Muscle of leg (tissue), 3 donors: ENCODE measurements at regions not wholly inside any gene's neighbourhood (a gene's known extent, or its start where the extent isn't known, plus 50 kb on each side); places are given as distances from the start of the nearest gene placed in this dataset.

Source experiments
- DNase-seq: peaks from one replicate; pipeline ENCODE4 v3.0.0; 2013
- H3K27ac ChIP-seq: one replicate; pipeline ENCODE4 v1.5.1; 2013; ENCODE audit warnings: mild to moderate bottlenecking, low read length, control low read depth
- H3K27me3 ChIP-seq: one replicate; pipeline ENCODE4 v1.6.1; 2013; ENCODE audit warnings: low read length; ENCODE audit not compliant: control insufficient read depth, insufficient read depth
- H3K36me3 ChIP-seq: one replicate; pipeline ENCODE4 v1.6.1; 2013; ENCODE audit warnings: low read length; ENCODE audit not compliant: control insufficient read depth, insufficient read depth
- H3K4me1 ChIP-seq: one replicate; pipeline ENCODE4 v1.6.1; 2013; ENCODE audit warnings: low read length; ENCODE audit not compliant: control insufficient read depth, insufficient read depth
- H3K4me3 ChIP-seq: one replicate; pipeline ENCODE4 v1.5.1; 2013; ENCODE audit warnings: low read length, control low read depth
- H3K9me3 ChIP-seq: replicated peaks from 2 replicates; pipeline ENCODE4 v1.6.1; 2013; ENCODE audit warnings: low read depth, low read length; ENCODE audit not compliant: control insufficient read depth
- WGBS: methylation state at CpG from one replicate; pipeline ENCODE4 v1.1.5; 2013; ENCODE audit warnings: missing lambda C conversion rate; ENCODE audit not compliant: insufficient coverage; 5-methylcytosine and 5-hydroxymethylcytosine counted together

- no peak for DNase-seq
These were observed 1008.3 kb downstream of the EFNB2 start for GRCh38 chr13:105527127-105527526.

GRCh38 chr13:105519771-105520170 lies 1015.7 kb downstream of the EFNB2 start:
- H3K27ac ChIP-seq: no peak overlapping the region
- H3K36me3 ChIP-seq: no peaks in the 10 kb centered on the region
- H3K27me3 ChIP-seq: no peaks in the 10 kb centered on the region
- H3K4me1 ChIP-seq: no peaks in the 10 kb centered on the region
- H3K9me3 ChIP-seq: no peaks in the 10 kb centered on the region
- no peak overlapping the region for H3K4me3 ChIP-seq
- WGBS: no CpG with 5 or more reads among the region's 1 CpG
- no peak for DNase-seq

More at GRCh38 chr13:105527127-105527526, 1008.3 kb downstream of the EFNB2 start:
- Histone ChIP-seq H3K27me3 (no peaks in the 10 kb centered on the region), H3K27ac (no peak overlapping the region), H3K4me1 (no peaks in the 10 kb centered on the region), H3K36me3 (no peaks in the 10 kb centered on the region), H3K9me3 (no peaks in the 10 kb centered on the region), H3K4me3 (no peak overlapping the region)
- WGBS: 92% methylated on average over 3 of the region's 5 CpGs

DNA sequence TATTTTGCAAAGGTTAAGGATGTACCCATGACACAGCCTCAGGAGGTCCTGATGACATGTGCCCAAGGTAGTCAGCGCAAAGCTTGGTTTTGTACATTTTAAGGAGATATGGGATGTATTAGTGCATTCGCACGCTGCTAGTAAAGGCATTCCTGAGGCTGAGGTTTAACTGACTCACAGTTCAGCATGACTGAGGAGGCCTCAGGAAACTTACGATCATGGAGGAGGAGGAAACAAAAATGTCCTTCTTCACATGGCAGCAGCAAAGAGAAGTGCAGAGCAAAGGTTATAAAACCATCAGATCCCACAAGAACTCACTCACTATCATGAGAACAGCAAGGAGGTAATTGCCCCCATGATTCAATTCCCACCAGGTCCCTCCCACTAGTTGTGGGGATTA lies 1017.4 kb downstream of the EFNB2 start:
- 96% methylated on average over 3 of the region's 4 CpGs for WGBS
- DNase-seq: no peak
- Histone ChIP-seq H3K36me3 (no peaks in the 10 kb centered on the region), H3K4me3 (no peak overlapping the region), H3K27ac (no peak overlapping the region), H3K4me1 (no peaks in the 10 kb centered on the region), H3K27me3 (no peaks in the 10 kb centered on the region), H3K9me3 (no peaks in the 10 kb centered on the region)

GRCh38 chr13:105514401-105514800 lies 1021.1 kb downstream of the EFNB2 start:
- no peak for DNase-seq
- no peaks in the 10 kb centered on the region for H3K4me1 ChIP-seq
- H3K36me3 ChIP-seq: no peaks in the 10 kb centered on the region
- 73% methylated on average over 1 of the region's 4 CpGs for WGBS
- H3K9me3 ChIP-seq: no peaks in the 10 kb centered on the region
- no peaks in the 10 kb centered on the region for H3K27me3 ChIP-seq
- H3K4me3 ChIP-seq: no peak overlapping the region
- no peak overlapping the region for H3K27ac ChIP-seq

DNA sequence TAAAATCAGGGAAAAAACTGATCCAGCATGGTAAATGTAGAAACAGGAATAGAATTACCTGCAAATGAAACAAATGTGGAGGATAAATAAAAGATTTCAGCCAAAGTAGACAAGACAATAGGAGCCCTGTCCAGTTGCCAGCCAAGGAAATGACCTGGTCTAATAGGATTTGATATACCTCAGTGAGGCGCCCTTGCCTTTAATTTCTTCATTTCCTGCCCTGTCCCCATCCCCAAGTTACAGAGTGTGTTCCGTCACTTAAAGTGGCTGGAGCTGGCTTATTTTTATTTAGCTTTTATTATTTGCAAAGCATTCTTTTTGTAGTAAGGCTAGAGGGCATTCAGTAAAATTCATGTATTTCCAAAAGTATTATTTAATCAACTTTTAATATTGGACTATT lies 1022.0 kb downstream of the EFNB2 start:
- no peak for DNase-seq
- Histone ChIP-seq H3K36me3 (no peaks in the 10 kb centered on the region), H3K27me3 (no peaks in the 10 kb centered on the region), H3K4me1 (no peaks in the 10 kb centered on the region), H3K27ac (no peak overlapping the region), H3K9me3 (no peaks in the 10 kb centered on the region), H3K4me3 (no peak overlapping the region)
- no CpG with 5 or more reads among the region's 2 CpGs for WGBS

DNA sequence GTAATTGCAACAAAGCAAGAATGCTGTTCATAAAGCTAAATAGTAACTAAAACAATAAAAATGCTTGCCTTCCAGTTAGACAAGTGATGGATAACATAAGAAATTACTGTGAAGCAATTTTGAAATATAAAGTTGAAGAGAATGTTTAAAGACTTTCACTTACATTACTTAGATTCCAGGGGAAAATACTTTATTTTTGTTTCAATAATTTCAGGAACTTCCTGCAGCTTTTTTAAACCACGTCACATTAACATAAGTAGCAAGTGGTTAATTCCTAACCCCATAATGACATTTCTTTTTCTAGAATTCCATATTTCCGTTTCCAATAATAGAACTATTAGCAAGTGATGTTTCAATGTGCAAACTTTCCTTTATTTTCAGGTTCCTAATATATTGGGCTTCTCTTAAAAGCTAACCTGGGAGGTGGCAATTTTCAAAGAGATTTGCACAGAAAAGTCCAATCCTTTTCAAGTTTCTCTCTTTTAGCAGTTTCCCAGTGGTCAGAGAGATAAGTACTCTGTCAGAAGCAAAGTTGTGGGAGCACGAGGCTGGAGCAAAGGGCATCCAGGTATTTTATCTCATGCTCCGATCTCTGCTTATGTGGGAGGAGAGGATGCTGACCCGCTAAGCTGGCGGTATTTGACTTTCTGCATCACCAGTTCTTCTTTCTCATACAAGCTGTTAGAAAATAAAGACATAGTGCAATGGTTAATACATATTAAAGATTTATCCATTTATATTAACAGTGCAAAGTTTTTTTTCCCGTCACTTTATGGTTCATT lies 1025.3 kb downstream of the EFNB2 start:
- Histone ChIP-seq H3K9me3 (no peaks in the 10 kb centered on the region), H3K27me3 (no peaks in the 10 kb centered on the region), H3K4me1 (no peaks in the 10 kb centered on the region), H3K27ac (no peak overlapping the region), H3K4me3 (no peak overlapping the region), H3K36me3 (no peaks in the 10 kb centered on the region)
- no peak for DNase-seq
- no CpG with 5 or more reads among the region's 7 CpGs for WGBS

DNA sequence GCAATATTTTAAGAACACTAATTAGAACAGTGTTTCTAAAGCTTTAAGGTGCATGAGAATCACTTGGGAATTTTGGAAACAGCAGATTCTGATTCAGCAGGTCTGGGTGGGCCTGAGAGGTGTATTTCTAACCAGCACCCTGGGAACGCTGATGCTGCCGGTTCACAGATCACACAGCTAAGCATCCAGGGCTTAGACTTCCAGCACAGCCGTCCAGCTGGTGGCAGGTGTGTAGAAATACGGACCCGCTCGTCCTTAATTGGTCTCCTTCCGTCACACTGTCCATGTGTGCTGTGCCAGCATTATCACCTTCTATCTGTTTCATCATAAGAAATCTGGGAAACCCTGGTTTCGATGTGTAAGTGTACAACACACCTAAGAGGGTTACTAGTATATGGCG lies 1029.0 kb downstream of the EFNB2 start:
- Histone ChIP-seq H3K4me3 (no peak overlapping the region), H3K27ac (no peak overlapping the region), H3K4me1 (no peaks in the 10 kb centered on the region), H3K36me3 (no peaks in the 10 kb centered on the region), H3K9me3 (no peaks in the 10 kb centered on the region), H3K27me3 (no peaks in the 10 kb centered on the region)
- no peak for DNase-seq
- WGBS: 58% methylated on average over 2 of the region's 9 CpGs

DNA sequence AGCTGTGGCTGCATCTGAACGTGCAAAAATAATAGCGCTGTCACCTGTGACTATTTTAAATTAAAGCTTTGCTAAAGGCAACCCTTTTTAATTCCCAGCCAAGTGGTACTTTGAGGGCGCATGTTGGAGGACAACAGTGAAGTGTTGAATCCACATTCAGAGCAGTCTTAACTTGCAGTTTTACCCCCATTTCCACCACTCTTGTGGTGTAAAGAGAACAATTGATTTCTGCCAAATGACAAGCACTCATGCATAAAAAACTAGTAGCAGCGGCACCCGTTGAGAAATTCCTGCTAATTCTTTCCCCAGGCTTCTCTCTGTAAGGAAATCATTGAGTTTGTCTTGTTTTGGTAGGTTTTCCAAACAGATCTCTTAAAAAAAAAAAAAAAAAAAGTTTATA lies 1033.3 kb downstream of the EFNB2 start:
- Histone ChIP-seq H3K27ac (no peak overlapping the region), H3K9me3 (no peaks in the 10 kb centered on the region), H3K4me1 (no peaks in the 10 kb centered on the region), H3K36me3 (no peaks in the 10 kb centered on the region), H3K4me3 (no peak overlapping the region), H3K27me3 (no peaks in the 10 kb centered on the region)
- DNase-seq: no peak
- WGBS: 50% methylated on average over 2 of the region's 5 CpGs

DNA sequence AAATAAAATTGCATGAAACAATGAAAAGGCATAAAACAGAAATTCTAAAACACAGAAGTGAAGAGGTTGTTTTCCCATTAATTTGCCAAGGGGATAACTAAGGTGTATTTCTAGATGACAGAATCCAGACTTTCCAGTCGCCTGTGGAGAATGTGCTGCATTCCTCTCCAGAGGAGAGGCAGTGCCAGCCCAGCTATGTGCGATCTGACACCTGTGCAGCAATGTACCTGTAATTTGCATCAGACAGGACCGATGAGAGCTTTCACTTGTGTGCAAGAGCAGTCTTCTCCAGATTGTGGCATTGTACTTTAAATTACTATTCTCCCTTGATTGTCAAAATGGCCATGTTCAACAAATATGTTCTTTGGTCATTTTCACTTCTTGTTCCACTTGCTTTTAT lies 1037.9 kb downstream of the EFNB2 start:
- no peak for DNase-seq
- no peaks in the 10 kb centered on the region for H3K9me3 ChIP-seq
- no peaks in the 10 kb centered on the region for H3K4me1 ChIP-seq
- H3K27me3 ChIP-seq: no peaks in the 10 kb centered on the region
- no peaks in the 10 kb centered on the region for H3K36me3 ChIP-seq
- 56% methylated on average over 3 of the region's 3 CpGs for WGBS
- H3K4me3 ChIP-seq: no peak overlapping the region
- H3K27ac ChIP-seq: no peak overlapping the region

DNA sequence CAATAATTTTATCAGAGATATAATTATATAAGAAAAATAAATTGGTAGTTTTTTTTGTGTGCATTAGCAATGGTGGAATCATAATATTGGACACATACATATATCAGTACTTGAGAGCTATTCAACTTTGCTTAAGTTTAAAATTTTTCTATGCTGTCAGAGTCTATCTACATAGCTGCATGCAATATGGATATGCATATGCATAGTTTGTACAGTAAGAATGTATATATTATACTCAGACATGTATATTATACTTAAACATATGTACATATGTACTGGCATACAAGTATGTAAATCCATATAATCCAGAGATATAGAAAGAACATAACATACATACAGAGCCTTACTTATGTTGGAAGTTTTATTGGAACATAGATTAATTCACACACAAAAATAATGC lies 1043.2 kb downstream of the EFNB2 start:
- H3K9me3 ChIP-seq: no peaks in the 10 kb centered on the region
- no peaks in the 10 kb centered on the region for H3K36me3 ChIP-seq
- no peaks in the 10 kb centered on the region for H3K27me3 ChIP-seq
- H3K4me3 ChIP-seq: no peak overlapping the region
- no peak overlapping the region for H3K27ac ChIP-seq
- no peak for DNase-seq
- no peaks in the 10 kb centered on the region for H3K4me1 ChIP-seq

DNA sequence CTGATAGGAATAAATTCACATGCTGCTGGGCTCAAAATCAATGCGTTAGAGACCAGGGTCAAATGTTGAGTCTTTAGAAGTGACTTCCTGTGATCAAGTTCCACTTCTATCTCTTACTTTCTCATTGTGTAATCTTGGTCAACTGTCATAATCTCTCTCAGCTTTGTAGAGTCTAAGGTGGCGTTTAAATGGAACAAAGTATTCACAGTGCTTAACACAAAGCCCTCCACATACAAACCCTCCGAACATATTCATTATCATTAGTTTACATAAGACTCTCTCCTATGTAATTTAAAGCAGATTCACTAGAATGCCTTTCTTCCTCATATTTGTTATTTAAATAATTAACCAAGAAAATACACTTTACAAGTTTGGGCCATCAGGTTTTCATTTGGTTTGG lies 1044.1 kb downstream of the EFNB2 start:
- no peak overlapping the region for H3K27ac ChIP-seq
- no peaks in the 10 kb centered on the region for H3K36me3 ChIP-seq
- no peak for DNase-seq
- H3K4me3 ChIP-seq: no peak overlapping the region
- WGBS: no CpG with 5 or more reads among the region's 3 CpGs
- H3K27me3 ChIP-seq: no peaks in the 10 kb centered on the region
- no peaks in the 10 kb centered on the region for H3K4me1 ChIP-seq
- no peaks in the 10 kb centered on the region for H3K9me3 ChIP-seq
